ENCODE measurements at regions not wholly inside any gene's neighbourhood (a gene's known extent, or its start where the extent isn't known, plus 50 kb on each side); places are given as distances from the start of the nearest gene placed in this dataset.
A peak's percentile ranks its signal among the peaks of the same experiment; 100 is the strongest.

DNA sequence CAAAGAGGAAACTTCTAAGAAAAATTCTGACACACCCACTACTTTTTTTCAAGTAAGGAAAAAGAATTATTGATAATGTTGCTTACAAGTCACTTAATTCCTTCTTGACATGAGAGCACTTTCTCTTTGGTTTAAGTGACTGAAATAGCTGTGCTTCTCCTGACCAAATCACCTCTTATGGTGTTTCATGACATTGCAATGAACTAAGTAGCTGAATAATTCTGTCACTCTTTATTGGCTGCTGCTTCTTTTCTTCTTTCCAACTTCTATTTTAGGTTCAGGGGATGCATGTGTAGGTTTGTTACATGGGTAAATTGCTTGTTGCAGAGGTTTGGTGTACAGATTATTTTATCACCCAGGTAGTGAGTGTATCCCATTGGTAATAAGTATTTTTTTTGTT lies 447.6 kb upstream of the NETO1 start:
- TF ChIP-seq, protein P1, sequence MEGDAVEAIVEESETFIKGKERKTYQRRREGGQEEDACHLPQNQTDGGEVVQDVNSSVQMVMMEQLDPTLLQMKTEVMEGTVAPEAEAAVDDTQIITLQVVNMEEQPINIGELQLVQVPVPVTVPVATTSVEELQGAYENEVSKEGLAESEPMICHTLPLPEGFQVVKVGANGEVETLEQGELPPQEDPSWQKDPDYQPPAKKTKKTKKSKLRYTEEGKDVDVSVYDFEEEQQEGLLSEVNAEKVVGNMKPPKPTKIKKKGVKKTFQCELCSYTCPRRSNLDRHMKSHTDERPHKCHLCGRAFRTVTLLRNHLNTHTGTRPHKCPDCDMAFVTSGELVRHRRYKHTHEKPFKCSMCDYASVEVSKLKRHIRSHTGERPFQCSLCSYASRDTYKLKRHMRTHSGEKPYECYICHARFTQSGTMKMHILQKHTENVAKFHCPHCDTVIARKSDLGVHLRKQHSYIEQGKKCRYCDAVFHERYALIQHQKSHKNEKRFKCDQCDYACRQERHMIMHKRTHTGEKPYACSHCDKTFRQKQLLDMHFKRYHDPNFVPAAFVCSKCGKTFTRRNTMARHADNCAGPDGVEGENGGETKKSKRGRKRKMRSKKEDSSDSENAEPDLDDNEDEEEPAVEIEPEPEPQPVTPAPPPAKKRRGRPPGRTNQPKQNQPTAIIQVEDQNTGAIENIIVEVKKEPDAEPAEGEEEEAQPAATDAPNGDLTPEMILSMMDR (IDR thresholded peaks at IDR 0.05; ENCODE audit: borderline replicate concordance), result no peak
- Histone ChIP-seq H3K36me3 (no peaks in the 10 kb centered on the region), H3K27ac (replicated peaks) (peak overlapping the region; percentile 47), H3K9me3 (replicated peaks) (no peaks in the 10 kb centered on the region), H3K4me1 (peaks cover 25% of the 10 kb centered on the region), H3K27me3 (ENCODE audit: low read depth) (no peaks in the 10 kb centered on the region), H3K4me3 (no peak overlapping the region)
- no peak for DNase-seq
- intact Hi-C loops (cut with micrococcal nuclease), result no loop called here

GRCh38 chr18:73313476-73313875 lies 445.7 kb upstream of the NETO1 start:
- Histone ChIP-seq H3K36me3 (no peaks in the 10 kb centered on the region), H3K27me3 (ENCODE audit: low read depth) (no peaks in the 10 kb centered on the region), H3K27ac (replicated peaks) (no peak overlapping the region), H3K4me1 (peaks cover 20% of the 10 kb centered on the region), H3K9me3 (replicated peaks) (no peaks in the 10 kb centered on the region), H3K4me3 (no peak overlapping the region)
- TF ChIP-seq, protein P1 (IDR thresholded peaks at IDR 0.05; ENCODE audit: borderline replicate concordance), result no peak
- intact Hi-C loops (cut with micrococcal nuclease), result no loop called here
- no peak for DNase-seq

DNA sequence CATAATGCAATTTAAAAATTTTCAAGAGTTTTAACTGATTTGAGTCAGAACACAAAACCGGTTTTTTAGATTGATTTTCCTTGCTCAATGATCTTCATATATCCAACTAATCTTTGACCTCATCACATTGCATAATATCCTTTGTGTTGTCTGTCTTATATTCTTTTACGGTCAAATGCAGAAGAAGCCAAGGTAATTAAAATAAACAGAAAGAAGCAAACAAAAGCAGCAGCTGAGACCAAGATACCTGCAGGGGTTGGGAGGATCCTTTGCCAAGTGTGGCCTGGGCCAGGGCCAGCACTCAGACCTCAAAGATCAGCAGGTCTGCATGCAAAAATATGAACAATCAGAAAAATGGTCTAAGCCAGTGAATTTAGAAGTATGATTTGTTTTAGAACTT lies 428.9 kb upstream of the NETO1 start:
- Histone ChIP-seq H3K4me1 (no peaks in the 10 kb centered on the region), H3K9me3 (replicated peaks) (no peaks in the 10 kb centered on the region), H3K36me3 (no peaks in the 10 kb centered on the region), H3K27me3 (ENCODE audit: low read depth) (no peaks in the 10 kb centered on the region), H3K27ac (replicated peaks) (no peak overlapping the region), H3K4me3 (no peak overlapping the region)
- DNase-seq, result no peak
- TF ChIP-seq, protein P1 (IDR thresholded peaks at IDR 0.05; ENCODE audit: borderline replicate concordance), result no peak
- intact Hi-C loops (cut with micrococcal nuclease), result no loop called here

DNA sequence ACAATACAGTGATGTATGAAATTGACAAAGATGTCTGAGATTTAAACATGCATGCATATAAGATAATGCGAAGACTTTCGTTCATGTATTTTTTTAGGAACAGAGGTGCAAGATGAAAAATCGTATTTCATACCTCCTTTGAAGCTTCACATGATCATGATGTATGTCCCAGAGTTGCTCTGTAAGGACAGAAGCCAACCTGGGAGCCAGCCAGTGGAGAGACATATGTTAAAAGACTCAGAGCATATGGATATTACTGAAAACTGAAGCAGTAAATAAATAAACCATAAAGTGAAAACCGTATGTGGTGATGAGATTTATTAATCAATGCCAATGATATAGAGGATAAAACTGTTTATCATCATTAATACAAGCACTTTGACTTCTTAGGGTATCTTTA lies 424.4 kb upstream of the NETO1 start:
- DNase-seq, result no peak
- intact Hi-C loops (cut with micrococcal nuclease), result no loop called here
- Histone ChIP-seq H3K27me3 (ENCODE audit: low read depth) (no peaks in the 10 kb centered on the region), H3K4me1 (no peaks in the 10 kb centered on the region), H3K36me3 (no peaks in the 10 kb centered on the region), H3K27ac (replicated peaks) (no peak overlapping the region), H3K9me3 (replicated peaks) (no peaks in the 10 kb centered on the region), H3K4me3 (no peak overlapping the region)
- TF ChIP-seq, protein P1 (IDR thresholded peaks at IDR 0.05; ENCODE audit: borderline replicate concordance), result no peak

GRCh38 chr18:73288813-73289212 lies 421.0 kb upstream of the NETO1 start:
- no peaks in the 10 kb centered on the region for H3K27me3 ChIP-seq (ENCODE audit: low read depth)
- TF ChIP-seq, protein P1 (IDR thresholded peaks at IDR 0.05; ENCODE audit: borderline replicate concordance), result no peak

DNA sequence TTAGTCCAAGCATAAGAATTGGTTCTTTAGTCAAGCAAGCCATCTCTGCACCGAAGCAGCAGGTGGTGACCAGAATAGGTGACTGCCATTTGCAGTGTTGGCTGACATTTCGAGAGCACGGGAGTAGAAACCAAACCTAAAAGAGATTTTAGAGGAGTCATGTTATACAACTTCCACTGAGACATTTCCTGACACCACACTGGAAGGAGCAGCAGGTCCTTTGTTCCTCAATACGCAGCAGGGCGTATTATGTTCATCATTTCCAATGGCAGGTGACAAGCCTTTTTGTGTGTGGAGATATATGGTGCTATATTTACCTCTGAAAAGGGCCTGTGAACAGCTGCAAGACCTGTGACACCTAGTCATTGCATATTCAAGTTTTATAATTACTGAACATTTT lies 418.8 kb upstream of the NETO1 start:
- Histone ChIP-seq H3K9me3 (replicated peaks) (no peaks in the 10 kb centered on the region), H3K4me3 (no peak overlapping the region), H3K27me3 (ENCODE audit: low read depth) (no peaks in the 10 kb centered on the region), H3K36me3 (no peaks in the 10 kb centered on the region), H3K4me1 (no peaks in the 10 kb centered on the region), H3K27ac (replicated peaks) (no peak overlapping the region)
- DNase-seq, result no peak
- TF ChIP-seq, protein P1 (IDR thresholded peaks at IDR 0.05; ENCODE audit: borderline replicate concordance), result no peak
- intact Hi-C loops (cut with micrococcal nuclease), result no loop called here

More at GRCh38 chr18:73288813-73289212, 421.0 kb upstream of the NETO1 start:
- Histone ChIP-seq H3K27ac (replicated peaks) (no peak overlapping the region), H3K36me3 (no peaks in the 10 kb centered on the region), H3K9me3 (replicated peaks) (no peaks in the 10 kb centered on the region), H3K4me3 (no peak overlapping the region), H3K4me1 (no peaks in the 10 kb centered on the region)
- intact Hi-C loops (cut with micrococcal nuclease), result no loop called here
- DNase-seq, result no peak

Data from left ventricle myocardium inferior (tissue), 1 donor.